ENCODE measurements at regions not wholly inside any gene's neighbourhood (a gene's known extent, or its start where the extent isn't known, plus 50 kb on each side); places are given as distances from the start of the nearest gene placed in this dataset.
"Not testable (repeated sequence)": the region's sequence is repeated elsewhere in the genome, so short reads cannot be mapped to it uniquely, and the experiment has no call there.

DNA sequence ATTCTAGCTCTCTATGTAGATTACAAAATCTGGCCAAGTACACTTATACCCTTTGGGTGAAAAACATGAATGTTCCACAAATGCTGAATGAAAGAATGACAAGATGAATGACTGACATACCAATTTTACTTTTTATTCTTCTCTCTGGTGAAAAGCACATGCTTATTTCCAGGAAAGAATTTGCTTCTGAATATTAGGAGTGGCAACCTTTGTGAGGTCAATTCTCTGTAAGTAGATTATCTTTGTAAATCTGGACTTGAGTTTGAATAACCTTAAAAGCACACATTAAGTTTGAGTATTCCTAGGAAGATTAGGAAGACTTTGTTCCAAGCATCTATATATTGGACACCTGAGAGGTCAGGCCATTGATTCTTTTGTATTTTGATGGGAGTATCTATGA, 78.1 kb upstream of the P2RY1 start:
- Histone ChIP-seq H3K9me3 (ENCODE audit: control insufficient read depth, low read length) (no peaks in the 10 kb centered on the region), H3K27ac (ENCODE audit: insufficient read depth, low read depth, low read length, poor library complexity, severe bottlenecking) (no peak overlapping the region), H3K4me1 (ENCODE audit: control insufficient read depth, insufficient read depth, low read length) (no peaks in the 10 kb centered on the region), H3K36me3 (ENCODE audit: control insufficient read depth, insufficient read depth, low read length) (no peaks in the 10 kb centered on the region), H3K4me3 (ENCODE audit: insufficient read depth, low read depth, low read length) (no peak overlapping the region), H3K27me3 (ENCODE audit: control insufficient read depth, insufficient read depth, low read length, poor library complexity, severe bottlenecking) (no peaks in the 10 kb centered on the region)

DNA sequence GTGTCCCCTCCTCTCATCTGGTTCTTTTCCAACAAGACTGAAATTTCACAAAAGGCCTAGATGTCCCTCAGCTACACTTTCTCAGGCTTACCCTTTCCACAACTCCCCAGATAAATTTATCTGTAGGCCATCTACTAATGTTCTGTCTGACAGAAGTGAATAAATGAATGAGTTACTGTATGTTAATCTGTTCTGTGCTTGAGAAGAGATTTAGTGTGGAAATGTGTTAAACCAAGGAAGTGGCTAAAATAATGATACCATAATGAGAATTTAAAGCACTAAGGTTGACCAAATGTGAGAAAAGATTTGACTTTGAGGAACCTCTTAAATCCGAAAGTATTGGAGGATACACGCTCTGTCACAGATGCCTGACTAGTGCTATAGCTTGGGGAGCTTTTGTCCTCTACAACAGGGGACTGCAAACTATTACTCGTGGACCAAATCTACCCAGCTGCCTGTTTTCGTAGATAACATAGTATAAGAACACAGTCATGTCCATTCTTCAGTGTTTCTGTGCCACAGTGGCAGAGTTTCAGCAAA, 74.8 kb upstream of the P2RY1 start:
- H3K27ac ChIP-seq (ENCODE audit: insufficient read depth, low read depth, low read length, poor library complexity, severe bottlenecking): no peak overlapping the region
- peaks cover 2% of the 10 kb centered on the region for H3K9me3 ChIP-seq (ENCODE audit: control insufficient read depth, low read length)
- H3K36me3 ChIP-seq (ENCODE audit: control insufficient read depth, insufficient read depth, low read length): no peaks in the 10 kb centered on the region
- H3K4me1 ChIP-seq (ENCODE audit: control insufficient read depth, insufficient read depth, low read length): no peaks in the 10 kb centered on the region
- no peaks in the 10 kb centered on the region for H3K27me3 ChIP-seq (ENCODE audit: control insufficient read depth, insufficient read depth, low read length, poor library complexity, severe bottlenecking)
- H3K4me3 ChIP-seq (ENCODE audit: insufficient read depth, low read depth, low read length): no peak overlapping the region
- WGBS, 2 experiments: 91 to 93% methylated on average over 4 of the region's 4 CpGs

GRCh38 chr3:152760591-152760990, 74.3 kb upstream of the P2RY1 start:
- H3K9me3 ChIP-seq (ENCODE audit: control insufficient read depth, low read length): peaks cover 3% of the 10 kb centered on the region
- H3K27ac ChIP-seq (ENCODE audit: insufficient read depth, low read depth, low read length, poor library complexity, severe bottlenecking): no peak overlapping the region
- H3K4me1 ChIP-seq (ENCODE audit: control insufficient read depth, insufficient read depth, low read length): no peaks in the 10 kb centered on the region
- H3K27me3 ChIP-seq (ENCODE audit: control insufficient read depth, insufficient read depth, low read length, poor library complexity, severe bottlenecking): no peaks in the 10 kb centered on the region
- H3K36me3 ChIP-seq (ENCODE audit: control insufficient read depth, insufficient read depth, low read length): no peaks in the 10 kb centered on the region
- no peak overlapping the region for H3K4me3 ChIP-seq (ENCODE audit: insufficient read depth, low read depth, low read length)
- 91 to 100% methylated on average over 1 to 2 of the region's 3 CpGs for WGBS, 2 experiments

- peaks cover 3% of the 10 kb centered on the region for H3K9me3 ChIP-seq (ENCODE audit: control insufficient read depth, low read length)
- H3K27me3 ChIP-seq (ENCODE audit: control insufficient read depth, insufficient read depth, low read length, poor library complexity, severe bottlenecking): no peaks in the 10 kb centered on the region
- WGBS, 2 experiments: 94 to 100% methylated on average over 2 to 3 of the region's 3 CpGs
- no peak overlapping the region for H3K4me3 ChIP-seq (ENCODE audit: insufficient read depth, low read depth, low read length)
- no peaks in the 10 kb centered on the region for H3K4me1 ChIP-seq (ENCODE audit: control insufficient read depth, insufficient read depth, low read length)
- H3K27ac ChIP-seq (ENCODE audit: insufficient read depth, low read depth, low read length, poor library complexity, severe bottlenecking): no peak overlapping the region
- no peaks in the 10 kb centered on the region for H3K36me3 ChIP-seq (ENCODE audit: control insufficient read depth, insufficient read depth, low read length)
These were observed 66.5 kb upstream of the P2RY1 start for GRCh38 chr3:152768478-152768877.

DNA sequence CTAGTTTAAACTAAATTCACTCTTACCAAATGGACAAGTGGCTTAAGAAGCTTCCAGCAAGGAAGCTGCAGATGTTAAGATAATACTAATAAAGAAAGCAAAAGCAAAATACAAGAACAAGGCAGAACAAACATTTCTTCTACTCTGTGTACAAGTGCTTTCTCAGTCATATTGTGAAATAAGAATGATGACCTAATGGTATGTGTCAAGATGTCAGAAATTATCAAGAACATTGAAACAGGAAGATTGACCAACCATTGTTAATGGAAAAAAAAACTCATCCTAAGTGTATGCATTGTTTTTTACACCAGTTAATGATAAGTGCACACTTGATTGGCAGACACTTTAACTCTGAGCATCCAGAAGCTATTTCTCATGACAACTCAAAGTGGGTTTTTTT, 65.4 kb upstream of the P2RY1 start:
- no peak overlapping the region for H3K27ac ChIP-seq (ENCODE audit: insufficient read depth, low read depth, low read length, poor library complexity, severe bottlenecking)
- H3K36me3 ChIP-seq (ENCODE audit: control insufficient read depth, insufficient read depth, low read length): no peaks in the 10 kb centered on the region
- H3K4me3 ChIP-seq (ENCODE audit: insufficient read depth, low read depth, low read length): no peak overlapping the region
- H3K4me1 ChIP-seq (ENCODE audit: control insufficient read depth, insufficient read depth, low read length): no peaks in the 10 kb centered on the region
- peaks cover 3% of the 10 kb centered on the region for H3K9me3 ChIP-seq (ENCODE audit: control insufficient read depth, low read length)
- no peaks in the 10 kb centered on the region for H3K27me3 ChIP-seq (ENCODE audit: control insufficient read depth, insufficient read depth, low read length, poor library complexity, severe bottlenecking)

DNA sequence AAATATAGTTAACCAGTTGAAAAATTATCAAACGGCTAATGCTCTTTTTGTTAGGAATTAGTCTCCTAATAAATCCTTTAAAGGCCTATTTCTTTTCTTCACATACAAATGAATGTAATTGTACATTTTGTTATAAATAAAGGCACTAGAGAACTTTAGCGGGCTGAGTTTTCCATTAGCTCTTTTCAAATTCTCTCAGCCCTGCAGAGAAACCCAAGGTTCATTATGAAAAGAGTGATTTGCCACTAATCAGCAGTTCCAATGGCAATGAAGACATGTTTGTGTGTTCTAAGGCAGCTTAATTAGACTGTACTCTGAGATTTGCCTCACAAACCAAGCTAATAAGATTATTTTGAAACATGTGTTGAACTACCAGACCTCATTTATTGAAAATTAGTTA, 64.6 kb upstream of the P2RY1 start:
- 80 to 85% methylated on average over 1 to 2 of the region's 2 CpGs for WGBS, 2 experiments
- Histone ChIP-seq H3K27ac (ENCODE audit: insufficient read depth, low read depth, low read length, poor library complexity, severe bottlenecking) (no peak overlapping the region), H3K4me3 (ENCODE audit: insufficient read depth, low read depth, low read length) (no peak overlapping the region), H3K4me1 (ENCODE audit: control insufficient read depth, insufficient read depth, low read length) (no peaks in the 10 kb centered on the region), H3K9me3 (ENCODE audit: control insufficient read depth, low read length) (no peaks in the 10 kb centered on the region), H3K36me3 (ENCODE audit: control insufficient read depth, insufficient read depth, low read length) (no peaks in the 10 kb centered on the region), H3K27me3 (ENCODE audit: control insufficient read depth, insufficient read depth, low read length, poor library complexity, severe bottlenecking) (no peaks in the 10 kb centered on the region)

GRCh38 chr3:152771120-152771519, 63.8 kb upstream of the P2RY1 start:
- H3K9me3 ChIP-seq (ENCODE audit: control insufficient read depth, low read length): no peaks in the 10 kb centered on the region
- H3K27me3 ChIP-seq (ENCODE audit: control insufficient read depth, insufficient read depth, low read length, poor library complexity, severe bottlenecking): no peaks in the 10 kb centered on the region
- H3K27ac ChIP-seq (ENCODE audit: insufficient read depth, low read depth, low read length, poor library complexity, severe bottlenecking): no peak overlapping the region
- no peak overlapping the region for H3K4me3 ChIP-seq (ENCODE audit: insufficient read depth, low read depth, low read length)
- no peaks in the 10 kb centered on the region for H3K36me3 ChIP-seq (ENCODE audit: control insufficient read depth, insufficient read depth, low read length)
- no peaks in the 10 kb centered on the region for H3K4me1 ChIP-seq (ENCODE audit: control insufficient read depth, insufficient read depth, low read length)
- no CpG with 5 or more reads among the region's 1 CpG for WGBS, 2 experiments

GRCh38 chr3:152772674-152773225, 62.2 kb upstream of the P2RY1 start:
- Histone ChIP-seq H3K27ac (ENCODE audit: insufficient read depth, low read depth, low read length, poor library complexity, severe bottlenecking) (no peak overlapping the region), H3K36me3 (ENCODE audit: control insufficient read depth, insufficient read depth, low read length) (no peaks in the 10 kb centered on the region), H3K27me3 (ENCODE audit: control insufficient read depth, insufficient read depth, low read length, poor library complexity, severe bottlenecking) (no peaks in the 10 kb centered on the region), H3K4me3 (ENCODE audit: insufficient read depth, low read depth, low read length) (no peak overlapping the region), H3K4me1 (ENCODE audit: control insufficient read depth, insufficient read depth, low read length) (no peaks in the 10 kb centered on the region), H3K9me3 (ENCODE audit: control insufficient read depth, low read length) (no peaks in the 10 kb centered on the region)
- 87 to 100% methylated on average over 1 to 2 of the region's 2 CpGs for WGBS, 2 experiments

GRCh38 chr3:152773633-152774032, 61.3 kb upstream of the P2RY1 start:
- Histone ChIP-seq H3K27me3 (ENCODE audit: control insufficient read depth, insufficient read depth, low read length, poor library complexity, severe bottlenecking) (no peaks in the 10 kb centered on the region), H3K4me1 (ENCODE audit: control insufficient read depth, insufficient read depth, low read length) (no peaks in the 10 kb centered on the region), H3K9me3 (ENCODE audit: control insufficient read depth, low read length) (no peaks in the 10 kb centered on the region), H3K36me3 (ENCODE audit: control insufficient read depth, insufficient read depth, low read length) (no peaks in the 10 kb centered on the region), H3K27ac (ENCODE audit: insufficient read depth, low read depth, low read length, poor library complexity, severe bottlenecking) (no peak overlapping the region), H3K4me3 (ENCODE audit: insufficient read depth, low read depth, low read length) (no peak overlapping the region)

DNA sequence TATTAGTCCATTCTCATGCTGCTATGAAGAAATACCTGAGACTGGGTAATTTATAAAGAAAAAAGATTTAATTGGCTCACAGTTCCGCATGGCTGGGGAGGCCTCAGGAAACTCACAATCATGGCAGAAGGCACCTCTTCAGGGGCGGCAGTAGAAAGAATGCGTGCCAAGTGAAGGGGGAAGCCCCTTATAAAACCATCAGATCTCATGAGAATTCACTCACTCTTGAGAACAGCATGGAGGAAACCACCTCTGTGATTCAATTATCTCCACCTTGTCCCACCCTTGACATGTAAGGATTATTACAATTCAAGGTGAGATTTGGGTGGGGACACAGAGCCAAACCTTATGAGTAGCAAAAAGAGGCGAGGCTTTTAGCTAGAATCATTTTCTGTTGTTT, 60.7 kb upstream of the P2RY1 start:
- H3K27ac ChIP-seq (ENCODE audit: insufficient read depth, low read depth, low read length, poor library complexity, severe bottlenecking); H3K9me3 ChIP-seq (ENCODE audit: control insufficient read depth, low read length); H3K27me3 ChIP-seq (ENCODE audit: control insufficient read depth, insufficient read depth, low read length, poor library complexity, severe bottlenecking); H3K4me3 ChIP-seq (ENCODE audit: insufficient read depth, low read depth, low read length); H3K36me3 ChIP-seq (ENCODE audit: control insufficient read depth, insufficient read depth, low read length); H3K4me1 ChIP-seq (ENCODE audit: control insufficient read depth, insufficient read depth, low read length): not testable (repeated sequence)
- 82 to 93% methylated on average over 4 of the region's 4 CpGs for WGBS, 2 experiments

- no peak overlapping the region for H3K27ac ChIP-seq (ENCODE audit: insufficient read depth, low read depth, low read length, poor library complexity, severe bottlenecking)
- WGBS, 2 experiments: 83 to 100% methylated on average over 1 to 2 of the region's 2 CpGs
- H3K36me3 ChIP-seq (ENCODE audit: control insufficient read depth, insufficient read depth, low read length): no peaks in the 10 kb centered on the region
- H3K4me1 ChIP-seq (ENCODE audit: control insufficient read depth, insufficient read depth, low read length): peaks cover 4% of the 10 kb centered on the region
- H3K27me3 ChIP-seq (ENCODE audit: control insufficient read depth, insufficient read depth, low read length, poor library complexity, severe bottlenecking): no peaks in the 10 kb centered on the region
- no peaks in the 10 kb centered on the region for H3K9me3 ChIP-seq (ENCODE audit: control insufficient read depth, low read length)
- no peak overlapping the region for H3K4me3 ChIP-seq (ENCODE audit: insufficient read depth, low read depth, low read length)
These were observed 56.9 kb upstream of the P2RY1 start for GRCh38 chr3:152778022-152778421.
